ENCODE measurements at regions not wholly inside any gene's neighbourhood (a gene's known extent, or its start where the extent isn't known, plus 50 kb on each side); places are given as distances from the start of the nearest gene placed in this dataset.
"Not testable (repeated sequence)": the region's sequence is repeated elsewhere in the genome, so short reads cannot be mapped to it uniquely, and the experiment has no call there.

DNA sequence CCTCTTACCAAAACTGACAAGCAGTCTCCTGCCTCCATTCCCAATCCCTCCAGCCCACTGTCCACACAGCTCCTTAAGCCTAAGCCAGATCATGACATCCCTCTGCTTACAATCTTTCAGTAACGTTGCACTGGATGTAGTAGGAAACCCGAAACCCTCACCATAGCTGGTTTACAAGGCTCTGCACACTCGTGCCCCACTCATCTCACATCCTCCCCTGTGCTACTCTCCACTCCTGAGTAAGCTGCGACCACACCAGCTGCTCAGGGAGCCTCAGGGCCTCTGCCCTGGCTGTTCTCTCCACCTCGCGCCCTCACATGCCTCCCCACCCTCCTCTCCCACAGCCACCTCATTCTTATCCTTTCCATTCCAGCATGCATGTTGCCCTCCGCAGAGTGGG lies 288.9 kb downstream of the ANAPC1 start:
- not testable (repeated sequence) for DNase-seq (ENCODE audit: low spot score); FAIRE-seq

GRCh38 chr2:111596808-111597705 lies 286.9 kb downstream of the ANAPC1 start:
- not testable (repeated sequence) for DNase-seq (ENCODE audit: low spot score)

GRCh38 chr2:111598944-111599343 lies 285.0 kb downstream of the ANAPC1 start:
- FAIRE-seq; DNase-seq (ENCODE audit: low spot score): not testable (repeated sequence)

More at GRCh38 chr2:111596808-111597705, 286.9 kb downstream of the ANAPC1 start:
- not testable (repeated sequence) for FAIRE-seq

DNA sequence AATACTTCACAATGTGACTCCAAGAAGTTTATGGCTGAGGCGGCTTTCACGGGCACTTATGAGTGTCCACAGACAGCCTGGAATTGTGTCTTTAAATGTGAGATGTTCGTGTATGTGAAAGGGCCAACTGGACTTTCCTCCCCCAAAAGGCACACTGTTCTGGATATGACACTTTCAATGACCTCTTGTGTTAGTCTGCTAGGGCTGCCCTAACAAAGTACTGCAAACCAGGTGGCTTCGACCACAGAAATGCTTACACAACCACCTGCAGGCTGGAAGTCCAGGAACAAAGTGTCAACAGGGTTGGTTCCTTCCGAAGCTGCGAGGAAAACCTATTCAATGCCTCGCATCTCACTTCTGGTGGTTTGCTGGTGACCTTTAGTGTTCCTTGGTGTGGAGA lies 281.7 kb downstream of the ANAPC1 start:
- FAIRE-seq: not testable (repeated sequence)

DNA sequence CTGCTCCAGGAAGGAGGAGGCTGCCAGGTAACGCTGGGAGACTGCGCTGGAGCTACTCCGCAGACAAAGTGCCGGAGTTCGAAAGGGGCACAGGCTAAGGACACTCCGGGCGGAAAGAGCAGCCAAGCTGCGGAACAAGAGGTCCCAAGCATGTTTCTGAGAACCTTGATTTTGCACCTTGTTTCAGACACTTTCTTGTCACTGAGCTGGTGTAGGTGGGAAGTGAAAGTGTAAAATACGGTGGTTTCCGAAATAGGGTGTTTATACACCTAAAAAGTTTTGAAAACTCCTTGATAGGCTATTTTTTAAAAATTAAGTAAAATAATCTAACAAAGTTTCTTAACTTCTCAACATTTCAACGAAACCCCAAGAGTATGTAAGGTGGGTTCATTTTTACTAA lies 278.2 kb downstream of the ANAPC1 start:
- DNase-seq (ENCODE audit: low spot score); FAIRE-seq: not testable (repeated sequence)

More for the DNA sequence above, 281.7 kb downstream of the ANAPC1 start:
- DNase-seq (ENCODE audit: low spot score): not testable (repeated sequence)

GRCh38 chr2:111606632-111607031 lies 277.4 kb downstream of the ANAPC1 start:
- FAIRE-seq; DNase-seq (ENCODE audit: low spot score): not testable (repeated sequence)

DNA sequence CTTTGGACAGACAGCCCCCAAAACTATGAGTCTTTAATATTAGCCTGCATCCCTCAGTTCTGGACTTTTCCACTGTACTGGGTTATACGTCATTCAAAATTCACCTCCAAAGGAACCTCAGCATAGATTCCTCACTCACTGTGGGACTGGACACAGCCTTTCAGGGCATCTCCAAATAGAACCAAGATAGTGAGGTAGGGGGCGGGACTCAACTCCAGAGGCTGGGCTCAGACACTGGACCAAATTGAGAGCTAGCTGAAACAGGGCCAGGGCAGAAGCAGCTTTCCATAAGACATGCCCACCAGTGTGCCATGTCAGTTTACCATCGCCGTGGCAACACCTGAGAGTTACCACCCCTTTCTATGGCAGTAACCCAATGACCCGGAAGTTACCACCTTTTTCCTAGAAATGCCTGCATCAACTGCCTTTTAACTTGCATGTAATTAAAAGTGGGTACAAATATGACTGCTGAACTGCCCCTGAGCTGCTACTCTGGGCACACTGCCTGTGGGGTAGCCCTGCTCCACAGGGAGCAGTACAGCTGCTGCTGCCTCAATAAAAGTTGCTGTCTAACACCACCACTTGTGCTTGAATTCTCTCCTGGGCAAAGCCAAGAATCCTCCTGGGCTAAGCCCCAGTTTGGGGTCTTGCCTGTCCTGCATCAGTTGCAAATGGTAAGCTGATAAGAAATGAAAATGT lies 274.7 kb downstream of the ANAPC1 start:
- peak; percentile 79 for FAIRE-seq
- not testable (repeated sequence) for DNase-seq (ENCODE audit: low spot score)

GRCh38 chr2:111610035-111610434 lies 274.0 kb downstream of the ANAPC1 start:
- not testable (repeated sequence) for FAIRE-seq; DNase-seq (ENCODE audit: low spot score)

GRCh38 chr2:111616651-111617218 lies 267.3 kb downstream of the ANAPC1 start:
- DNase-seq (ENCODE audit: low spot score) (no peak), FAIRE-seq (no peak)

- FAIRE-seq: no peak
- DNase-seq (ENCODE audit: low spot score): peak; percentile 57
These were observed 266.4 kb downstream of the ANAPC1 start for GRCh38 chr2:111617299-111618225.

DNA sequence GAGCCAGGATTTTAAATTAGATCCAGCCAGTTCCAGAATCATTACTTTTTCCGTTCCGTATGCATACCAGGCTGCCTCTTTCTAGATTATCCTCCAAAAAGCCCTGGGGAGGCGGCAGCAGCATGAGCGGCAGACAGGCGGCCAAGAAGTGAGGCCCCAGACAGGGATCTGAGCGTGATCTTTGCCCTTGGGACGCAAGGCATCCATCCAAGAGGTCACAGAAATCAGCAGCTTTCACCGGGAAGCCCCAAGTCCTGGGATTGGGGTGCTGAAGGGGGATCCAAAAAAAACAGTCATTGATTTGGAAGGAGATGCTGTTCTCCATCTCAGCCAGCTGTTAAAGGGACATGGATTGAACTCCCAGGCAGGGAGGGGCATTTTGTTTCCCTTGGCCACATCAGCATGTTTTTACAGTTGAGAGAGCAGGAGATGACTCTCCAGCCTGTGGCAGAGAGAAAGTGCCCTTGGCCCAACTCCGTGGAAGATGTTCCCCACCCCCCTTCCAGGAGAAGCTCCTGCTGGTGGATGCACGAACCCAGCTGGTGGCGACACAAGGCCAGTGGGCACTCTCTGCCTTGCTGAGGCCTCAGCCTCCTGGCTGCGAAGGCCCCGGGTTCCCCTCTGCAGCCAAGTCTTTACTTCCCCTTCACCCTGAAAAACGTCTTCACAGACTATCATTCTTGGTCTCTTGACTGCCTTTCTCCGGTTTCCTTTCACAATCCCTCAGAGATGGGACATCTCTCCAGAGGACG lies 265.6 kb downstream of the ANAPC1 start:
- FAIRE-seq: no peak
- no peak for DNase-seq (ENCODE audit: low spot score)

- FAIRE-seq: no peak
- DNase-seq (ENCODE audit: low spot score): no peak
These were observed 264.8 kb downstream of the ANAPC1 start for GRCh38 chr2:111618978-111619902.

DNA sequence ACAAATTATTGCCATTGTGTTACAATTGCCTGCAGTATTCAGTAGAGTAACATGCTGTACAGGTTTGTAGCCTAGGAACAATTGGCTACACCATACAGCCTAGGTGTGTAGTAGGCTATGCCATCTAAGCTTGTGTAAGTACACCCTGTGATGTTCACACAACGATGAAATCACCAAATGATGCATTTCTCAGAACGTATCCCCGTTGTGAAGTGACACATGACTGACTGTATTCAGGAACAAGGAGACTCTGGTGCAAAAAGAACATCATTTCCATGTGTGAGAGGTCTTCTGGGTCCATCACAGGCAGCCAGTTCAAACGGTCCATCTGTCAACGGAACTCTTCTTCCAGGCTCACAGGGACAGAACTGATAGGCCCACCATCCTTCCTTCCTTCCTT lies 263.7 kb downstream of the ANAPC1 start:
- DNase-seq (ENCODE audit: low spot score) (no peak), FAIRE-seq (no peak)

DNA sequence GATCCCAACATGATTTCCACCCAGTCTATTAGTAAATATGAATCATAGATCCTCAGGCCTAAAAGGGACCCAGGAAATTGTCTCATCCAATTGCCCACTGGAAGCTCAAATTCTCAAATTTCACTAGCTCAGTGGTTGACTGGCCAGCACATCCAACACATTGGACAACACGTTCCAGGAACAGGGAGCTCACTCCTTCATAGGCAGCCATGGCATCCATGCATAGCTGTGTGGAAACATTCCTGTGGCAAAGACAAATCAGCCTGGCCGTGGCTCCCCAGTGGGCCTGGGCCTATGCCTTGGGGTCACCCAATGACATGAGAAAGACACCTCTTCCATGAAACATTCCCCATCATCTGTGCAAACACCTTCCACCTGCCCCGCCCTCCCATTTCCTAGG lies 261.1 kb downstream of the ANAPC1 start:
- DNase-seq (ENCODE audit: low spot score): no peak
- no peak for FAIRE-seq

- FAIRE-seq: no peak
- no peak for DNase-seq (ENCODE audit: low spot score)
These were observed 260.6 kb downstream of the ANAPC1 start for GRCh38 chr2:111623380-111623779.

- DNase-seq (ENCODE audit: low spot score) (no peak), FAIRE-seq (no peak)
These were observed 259.4 kb downstream of the ANAPC1 start for GRCh38 chr2:111624411-111625156.

- FAIRE-seq; DNase-seq (ENCODE audit: low spot score): not testable (repeated sequence)
These were observed 258.8 kb downstream of the ANAPC1 start for GRCh38 chr2:111625157-111625537.
